ENCODE measurements at regions not wholly inside any gene's neighbourhood (a gene's known extent, or its start where the extent isn't known, plus 50 kb on each side); places are given as distances from the start of the nearest gene placed in this dataset.

GRCh38 chr11:106333678-106334077 is 256.2 kb downstream of the AASDHPPT start:
- Histone ChIP-seq H3K4me2 (ENCODE audit: insufficient read depth, insufficient read length, low read length) (no peak overlapping the region), H2BK120ac (ENCODE audit: low read depth, low read length, poor library complexity, severe bottlenecking) (no peak overlapping the region), H2AFZ (ENCODE audit: low read length) (no peak overlapping the region), H3K27ac (ENCODE audit: insufficient read length, low read depth, low read length) (no peak overlapping the region), H3K4me1 (ENCODE audit: insufficient read depth, low read length) (no peaks in the 10 kb centered on the region), H4K5ac (ENCODE audit: insufficient read length, low read depth, low read length) (no peak overlapping the region), H3K4ac (ENCODE audit: low read depth, low read length) (no peak overlapping the region), H3K9me3 (ENCODE audit: control insufficient read depth, low read depth, low read length) (no peaks in the 10 kb centered on the region), H2BK20ac (ENCODE audit: low read depth, low read length, poor library complexity, severe bottlenecking) (no peak overlapping the region), H3K56ac (ENCODE audit: insufficient read length, low read depth, low read length) (no peak overlapping the region), H2BK12ac (ENCODE audit: insufficient read length, low read depth, low read length) (no peak overlapping the region), H4K91ac (ENCODE audit: insufficient read length, low read depth, low read length) (no peak overlapping the region), H3K79me1 (ENCODE audit: insufficient read depth, low read depth, low read length, poor library complexity, severe bottlenecking) (no peaks in the 10 kb centered on the region), H2BK5ac (ENCODE audit: insufficient read length, low read length) (no peak overlapping the region), H3K14ac (ENCODE audit: insufficient read depth, low read length) (no peak overlapping the region), H2BK15ac (ENCODE audit: low read depth, low read length) (no peak overlapping the region), H4K20me1 (ENCODE audit: control insufficient read depth, insufficient read depth, insufficient read length) (no peaks in the 10 kb centered on the region), H3K79me2 (ENCODE audit: insufficient read depth, low read length) (no peaks in the 10 kb centered on the region), H4K8ac (replicated peaks; ENCODE audit: insufficient read length, low read depth, low read length) (no peak overlapping the region), H2AK5ac (ENCODE audit: insufficient read length, low read length) (no peak overlapping the region), H3K23ac (ENCODE audit: insufficient read length, low read depth, low read length) (no peak overlapping the region), H3K18ac (ENCODE audit: insufficient read length, low read depth, low read length) (no peak overlapping the region), H3K23me2 (ENCODE audit: insufficient read length, low read depth, low read length, poor library complexity, severe bottlenecking) (no peaks in the 10 kb centered on the region), H3K27me3 (ENCODE audit: insufficient read depth, low read length) (no peaks in the 10 kb centered on the region), H3T11ph (ENCODE audit: low read length) (no peak overlapping the region), H3K9ac (ENCODE audit: extremely low read depth, insufficient read length, low read length) (no peak overlapping the region)
- TF ChIP-seq CTCF (conservative IDR thresholded peaks at IDR 0.05), result no peak
- Mint-ChIP-seq H3K27me3 (ENCODE audit: low read depth) (peaks cover 2% of the 10 kb centered on the region; the same call in 1 of the 2 replicates), H3K27ac (no peak overlapping the region; a peak in 1 of 7 replicates), H3K9me3 (no peaks in the 10 kb centered on the region), H3K4me3 (no peak overlapping the region), H3K36me3 (ENCODE audit: insufficient read depth in 1 of 3, low read depth in 3 of 3) (no peaks in the 10 kb centered on the region), H3K4me1 (no peaks in the 10 kb centered on the region)
- no peak for DNase-seq
- no CpG with 5 or more reads among the region's 2 CpGs for WGBS (ENCODE audit: extremely low coverage, insufficient read length, low lambda C conversion rate)

All from H9 (cell line).